ENCODE measurements at regions not wholly inside any gene's neighbourhood (a gene's known extent, or its start where the extent isn't known, plus 50 kb on each side); places are given as distances from the start of the nearest gene placed in this dataset.

GRCh38 chr1:157314408-157314807 is 176.2 kb upstream of the ETV3 start:
- TF ChIP-seq CTCF (IDR thresholded peaks at IDR 0.05), result no peak
- no peak for TF ChIP-seq POLR2AphosphoS5 (IDR thresholded peaks at IDR 0.05; ENCODE audit: low read depth, low read length)
- TF ChIP-seq TCF7L2 (IDR thresholded peaks at IDR 0.05; ENCODE audit: low read depth, low read length), result no peak
